GM19025 (cell line): ENCODE measurements at regions not wholly inside any gene's neighbourhood (a gene's known extent, or its start where the extent isn't known, plus 50 kb on each side); places are given as distances from the start of the nearest gene placed in this dataset.
"Not testable (repeated sequence)": the region's sequence is repeated elsewhere in the genome, so short reads cannot be mapped to it uniquely, and the experiment has no call there.

Source experiments
- ATAC-seq: cut with Tn5 transposase; IDR thresholded peaks from one replicate; pipeline ENCODE4 v1.9.1; 2021; ENCODE audit warnings: mild to moderate bottlenecking, low read depth, moderate library complexity; ENCODE audit not compliant: unreplicated experiment

GRCh38 chr4:154907345-154908045 lies 126.4 kb downstream of the RBM46 start:
- ATAC-seq: not testable (repeated sequence)

- ATAC-seq: no peak
Observed at GRCh38 chr4:154908168-154908567, 127.1 kb downstream of the RBM46 start.

- no peak for ATAC-seq
Observed at GRCh38 chr4:154911097-154911496, 130.0 kb downstream of the RBM46 start.

GRCh38 chr4:154911608-154912098 lies 130.6 kb downstream of the RBM46 start:
- ATAC-seq: no peak

- ATAC-seq: no peak
Observed at GRCh38 chr4:154916068-154916467, 135.0 kb downstream of the RBM46 start.

- no peak for ATAC-seq
Observed at GRCh38 chr4:154927126-154927680, 146.1 kb downstream of the RBM46 start.

- ATAC-seq: no peak
Observed at GRCh38 chr4:154928640-154929257, 147.7 kb downstream of the RBM46 start.

GRCh38 chr4:154936873-154937272 lies 155.8 kb downstream of the RBM46 start:
- no peak for ATAC-seq

GRCh38 chr4:154939851-154940250 lies 158.8 kb downstream of the RBM46 start:
- ATAC-seq: no peak

GRCh38 chr4:154942176-154942575 lies 161.1 kb downstream of the RBM46 start:
- ATAC-seq: no peak

- ATAC-seq: no peak
Observed at GRCh38 chr4:154944996-154945395, 163.9 kb downstream of the RBM46 start.

- ATAC-seq: no peak
Observed at GRCh38 chr4:154946113-154946512, 165.0 kb downstream of the RBM46 start.

- ATAC-seq: no peak
Observed at GRCh38 chr4:154953691-154954090, 172.6 kb downstream of the RBM46 start.

GRCh38 chr4:154954117-154954516 lies 173.0 kb downstream of the RBM46 start:
- no peak for ATAC-seq

GRCh38 chr4:154958121-154958520 lies 177.0 kb downstream of the RBM46 start:
- ATAC-seq: no peak

GRCh38 chr4:154958621-154959358 lies 177.7 kb downstream of the RBM46 start:
- ATAC-seq: no peak

- no peak for ATAC-seq
Observed at GRCh38 chr4:154959756-154960155, 178.7 kb downstream of the RBM46 start.

- ATAC-seq: no peak
Observed at GRCh38 chr4:154960476-154960875, 179.4 kb downstream of the RBM46 start.

GRCh38 chr4:154961263-154961662 lies 180.2 kb downstream of the RBM46 start:
- peak; percentile 74 for ATAC-seq

GRCh38 chr4:154973244-154974035 lies 192.4 kb downstream of the RBM46 start:
- ATAC-seq: no peak
